SK-N-SH (cell line): ENCODE measurements at regions not wholly inside any gene's neighbourhood (a gene's known extent, or its start where the extent isn't known, plus 50 kb on each side); places are given as distances from the start of the nearest gene placed in this dataset.
"Not testable (repeated sequence)": the region's sequence is repeated elsewhere in the genome, so short reads cannot be mapped to it uniquely, and the experiment has no call there.

Experiments used
- CTCF ChIP-seq: fragments of 200-600 bp; sonication (generic); IDR thresholded peaks from 2 replicates; pipeline ENCODE4 v1.6.1; 2017; ENCODE audit warnings: antibody characterized with exemption, mild to moderate bottlenecking, moderate library complexity
- EP300 ChIP-seq, 2 experiments: IDR thresholded peaks; 2 replicates each; pipeline versions ENCODE4 v1.4.0 to v1.6.1; 2012; ENCODE audit warnings: borderline replicate concordance in 1 of 2, low read depth in 1 of 2, low read length in 1 of 2
- EZH2phosphoT487 ChIP-seq: fragments of 200-600 bp; sonication (generic); IDR thresholded peaks from 2 replicates; pipeline ENCODE4 v1.6.1; 2017; ENCODE audit warnings: low read depth, mixed run types, mild to moderate bottlenecking, antibody characterized with exemption, moderate library complexity, borderline replicate concordance
- GABPA ChIP-seq: IDR thresholded peaks from 2 replicates; pipeline ENCODE4 v1.4.0; 2012; ENCODE audit warnings: low read depth, mild to moderate bottlenecking
- GATA2 ChIP-seq: sonication (generic); formaldehyde crosslinking; IDR thresholded peaks from 2 replicates; pipeline ENCODE4 v1.5.0; 2020; ENCODE audit warnings: mild to moderate bottlenecking, missing genetic modification reagents
- IRF3 ChIP-seq: fragments of 150-350 bp; IDR thresholded peaks from 2 replicates; pipeline ENCODE4 v1.6.1; 2016; ENCODE audit warnings: mild to moderate bottlenecking, low read depth, low read length
- MAX ChIP-seq: IDR thresholded peaks from 2 replicates; pipeline ENCODE4 v1.4.0; 2012; ENCODE audit warnings: low read depth
- MXI1 ChIP-seq: IDR thresholded peaks from 2 replicates; pipeline ENCODE4 v1.6.1; 2012; ENCODE audit warnings: mild to moderate bottlenecking, low read depth, low read length, improper control_type of control experiment
- POLR2AphosphoS5 ChIP-seq: IDR thresholded peaks from 2 replicates; pipeline ENCODE4 v1.6.1; 2012; ENCODE audit warnings: low read depth, low read length
- RAD21 ChIP-seq: IDR thresholded peaks from 2 replicates; pipeline ENCODE4 v1.6.1; 2012; ENCODE audit warnings: mild to moderate bottlenecking, low read length
- REST ChIP-seq: IDR thresholded peaks from 2 replicates; pipeline ENCODE4 v1.6.1; 2012; ENCODE audit warnings: mild to moderate bottlenecking, low read depth, low read length, moderate library complexity
- SMC3 ChIP-seq: IDR thresholded peaks from 2 replicates; pipeline ENCODE4 v1.6.1; 2012; ENCODE audit warnings: low read depth, low read length, improper control_type of control experiment
- TEAD4 ChIP-seq: IDR thresholded peaks from 2 replicates; pipeline ENCODE4 v1.4.0; 2012; ENCODE audit warnings: mild to moderate bottlenecking, borderline replicate concordance; ENCODE audit not compliant: insufficient read depth
- USF2 ChIP-seq: fragments of 150-350 bp; IDR thresholded peaks from 2 replicates; pipeline ENCODE4 v1.6.1; 2017; ENCODE audit warnings: antibody characterized with exemption, low read length, low read depth, borderline replicate concordance

GRCh38 chr10:83786701-83787100 is 352.6 kb upstream of the GHITM start:
- TF ChIP-seq EP300 (IDR thresholded peaks at IDR 0.05; ENCODE audit: borderline replicate concordance in 1 of 2, low read depth in 1 of 2, low read length in 1 of 2); CTCF; MAX; TEAD4; POLR2AphosphoS5; GABPA; IRF3; USF2; EZH2phosphoT487; RAD21; MXI1; SMC3; GATA2 (CRISPR knock-in tag); REST: not testable (repeated sequence)
